SKM-1 treated with dmso at 0.1 percent for 144 hours (cell line): ENCODE measurements at regions not wholly inside any gene's neighbourhood (a gene's known extent, or its start where the extent isn't known, plus 50 kb on each side); places are given as distances from the start of the nearest gene placed in this dataset.

Source experiments
- DNase-seq: peaks from one replicate; lab custom pipeline; 2025; ENCODE audit not compliant: unreplicated experiment; lab: John Stamatoyannopoulos, UW

- peak; percentile 31 for DNase-seq
These were observed 50.8 kb upstream of the PLAAT1 start for GRCh38 chr3:193190146-193190786.
